ENCODE measurements at regions not wholly inside any gene's neighbourhood (a gene's known extent, or its start where the extent isn't known, plus 50 kb on each side); places are given as distances from the start of the nearest gene placed in this dataset.

DNA sequence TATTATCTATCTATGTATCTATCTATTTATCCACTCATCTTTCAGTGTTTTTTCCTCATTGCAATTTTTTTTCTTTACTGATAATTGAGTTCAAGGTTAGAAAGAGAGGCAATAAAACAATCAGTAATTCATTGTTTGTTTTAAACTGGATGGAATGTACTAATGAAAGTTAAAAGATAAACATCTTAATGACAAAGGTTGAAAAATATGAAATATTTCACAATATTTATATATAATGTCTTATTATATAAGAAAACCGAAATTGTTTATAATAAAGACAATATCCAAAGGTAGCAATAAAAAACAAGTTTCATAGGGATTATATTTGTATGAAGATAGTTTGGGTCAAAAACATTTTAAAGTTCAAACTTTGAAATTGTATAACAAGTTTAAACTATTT is 1015.5 kb upstream of the MIR17HG start:
- TF ChIP-seq GATA2 (IDR thresholded peaks at IDR 0.05; ENCODE audit: low read depth, low read length) (no peak), GATA3 (IDR thresholded peaks at IDR 0.05; ENCODE audit: low read depth, low read length) (no peak)

All from SH-SY5Y (cell line).